ENCODE measurements at regions not wholly inside any gene's neighbourhood (a gene's known extent, or its start where the extent isn't known, plus 50 kb on each side); places are given as distances from the start of the nearest gene placed in this dataset.

GRCh38 chr1:186569856-186570255, 108.9 kb upstream of the PDC start:
- Histone ChIP-seq H3K9me3 (replicated peaks) (no peaks in the 10 kb centered on the region), H3K4me1 (no peaks in the 10 kb centered on the region), H3K27ac (replicated peaks) (no peak overlapping the region), H3K4me3 (no peak overlapping the region), H3K36me3 (no peaks in the 10 kb centered on the region), H3K27me3 (ENCODE audit: low read depth) (no peaks in the 10 kb centered on the region)
- DNase-seq: no peak
- intact Hi-C loops (cut with micrococcal nuclease): no loop called here
- no peak for TF ChIP-seq CTCF (IDR thresholded peaks at IDR 0.05; ENCODE audit: borderline replicate concordance)

GRCh38 chr1:186568221-186568620, 107.3 kb upstream of the PDC start:
- TF ChIP-seq CTCF (IDR thresholded peaks at IDR 0.05; ENCODE audit: borderline replicate concordance): no peak
- no peak overlapping the region for H3K4me3 ChIP-seq
- no peaks in the 10 kb centered on the region for H3K27me3 ChIP-seq (ENCODE audit: low read depth)
- no peaks in the 10 kb centered on the region for H3K4me1 ChIP-seq
- no peak for DNase-seq
- intact Hi-C loops (cut with micrococcal nuclease): no loop called here
- no peaks in the 10 kb centered on the region for H3K9me3 ChIP-seq (replicated peaks)
- no peak overlapping the region for H3K27ac ChIP-seq (replicated peaks)
- H3K36me3 ChIP-seq: no peaks in the 10 kb centered on the region

- H3K9me3 ChIP-seq (replicated peaks): no peaks in the 10 kb centered on the region
- intact Hi-C loops (cut with micrococcal nuclease): no loop called here
- H3K4me3 ChIP-seq: no peak overlapping the region
- no peak for TF ChIP-seq CTCF (IDR thresholded peaks at IDR 0.05; ENCODE audit: borderline replicate concordance)
- H3K4me1 ChIP-seq: no peaks in the 10 kb centered on the region
- no peaks in the 10 kb centered on the region for H3K36me3 ChIP-seq
- H3K27ac ChIP-seq (replicated peaks): no peak overlapping the region
- no peak for DNase-seq
- no peaks in the 10 kb centered on the region for H3K27me3 ChIP-seq (ENCODE audit: low read depth)
These were observed 105.4 kb upstream of the PDC start for GRCh38 chr1:186566140-186566855.

- no peaks in the 10 kb centered on the region for H3K27me3 ChIP-seq (ENCODE audit: low read depth)
- no peak for TF ChIP-seq CTCF (IDR thresholded peaks at IDR 0.05; ENCODE audit: borderline replicate concordance)
- H3K9me3 ChIP-seq (replicated peaks): no peaks in the 10 kb centered on the region
- no peak overlapping the region for H3K27ac ChIP-seq (replicated peaks)
- H3K36me3 ChIP-seq: no peaks in the 10 kb centered on the region
- no peaks in the 10 kb centered on the region for H3K4me1 ChIP-seq
- H3K4me3 ChIP-seq: no peak overlapping the region
- no peak for DNase-seq
- intact Hi-C loops (cut with micrococcal nuclease): no loop called here
These were observed 103.7 kb upstream of the PDC start for GRCh38 chr1:186564582-186564981.

- intact Hi-C loops (cut with micrococcal nuclease): no loop called here
These were observed 98.7 kb upstream of the PDC start for GRCh38 chr1:186559601-186560116.

More at GRCh38 chr1:186559601-186560116, 98.7 kb upstream of the PDC start:
- Histone ChIP-seq H3K9me3 (replicated peaks) (no peaks in the 10 kb centered on the region), H3K4me1 (no peaks in the 10 kb centered on the region), H3K4me3 (no peak overlapping the region), H3K27ac (replicated peaks) (no peak overlapping the region), H3K27me3 (ENCODE audit: low read depth) (no peaks in the 10 kb centered on the region), H3K36me3 (no peaks in the 10 kb centered on the region)
- no peak for DNase-seq
- TF ChIP-seq CTCF (IDR thresholded peaks at IDR 0.05; ENCODE audit: borderline replicate concordance): no peak

Data from left ventricle myocardium inferior (tissue), 1 donor.